Natural killer cell (primary cell): ENCODE measurements at regions not wholly inside any gene's neighbourhood (a gene's known extent, or its start where the extent isn't known, plus 50 kb on each side); places are given as distances from the start of the nearest gene placed in this dataset.

Experiments
- ATAC-seq, 3 donors: fragments of 150-1000 bp in 2 of 3; fragments of 200-7000 bp in 1 of 3; cut with Tn5 transposase; 1 replicate in 1 of 3; 2 replicates in 2 of 3; pipeline ENCODE4 v1.10.0; 2021; ENCODE audit warnings: mild to moderate bottlenecking in 2 of 3, moderate library complexity in 2 of 3
- DNase-seq, 2 donors: peaks; one replicate each; pipeline versions ENCODE4 v3.0.0 to v3.0.0-alpha.2; 2013 to 2021; ENCODE audit warnings: mixed read lengths in 1 of 2
- H3K27ac ChIP-seq: one replicate; pipeline ENCODE4 v1.5.1; 2013; ENCODE audit warnings: mild to moderate bottlenecking, low read length
- H3K27me3 ChIP-seq: one replicate; pipeline ENCODE4 v1.6.1; 2013; ENCODE audit warnings: low read length; ENCODE audit not compliant: control insufficient read depth, insufficient read depth
- H3K36me3 ChIP-seq: one replicate; pipeline ENCODE4 v1.6.1; 2013; ENCODE audit warnings: low read length; ENCODE audit not compliant: control insufficient read depth, insufficient read depth
- H3K4me1 ChIP-seq: one replicate; pipeline ENCODE4 v1.6.1; 2013; ENCODE audit warnings: low read length; ENCODE audit not compliant: control insufficient read depth, insufficient read depth
- H3K4me3 ChIP-seq: one replicate; pipeline ENCODE4 v1.5.1; 2013; ENCODE audit warnings: low read length
- H3K9me3 ChIP-seq: one replicate; pipeline ENCODE4 v1.6.1; 2013; ENCODE audit warnings: low read length; ENCODE audit not compliant: control insufficient read depth, insufficient read depth
- H3K27ac Mint-ChIP-seq, 2 donors: one replicate each; pipeline ENCODE4 v1.8.0; 2022; ENCODE audit warnings: mild to moderate bottlenecking in 2 of 2, mixed read lengths in 2 of 2, moderate library complexity in 1 of 2
- H3K27me3 Mint-ChIP-seq, 2 donors: one replicate each; pipeline ENCODE4 v1.8.0; 2022; ENCODE audit warnings: low read depth in 2 of 2, mixed read lengths in 2 of 2
- H3K36me3 Mint-ChIP-seq: one replicate; pipeline ENCODE4 v1.8.0; 2022; ENCODE audit warnings: mixed read lengths
- H3K4me1 Mint-ChIP-seq, 2 donors: one replicate each; pipeline ENCODE4 v1.8.0; 2022; ENCODE audit warnings: mixed read lengths in 2 of 2
- H3K4me3 Mint-ChIP-seq: one replicate; pipeline ENCODE4 v1.8.0; 2022; ENCODE audit warnings: mild to moderate bottlenecking, moderate library complexity, mixed read lengths
- H3K9me3 Mint-ChIP-seq, 2 donors: one replicate each; pipeline ENCODE4 v1.8.0; 2022; ENCODE audit warnings: mixed read lengths in 2 of 2
- CTCF ChIP-seq: fragments of 200-600 bp; IDR thresholded peaks from one replicate; pipeline ENCODE4 v1.8.0; 2022; ENCODE audit warnings: antibody characterized with exemption
- WGBS: methylation state at CpG from one replicate; pipeline ENCODE4 v1.1.7; 2013; ENCODE audit warnings: missing lambda C conversion rate; ENCODE audit not compliant: insufficient coverage; 5-methylcytosine and 5-hydroxymethylcytosine counted together
- intact Hi-C: fragments of 100-400 bp; cut with micrococcal nuclease; formaldehyde crosslinking; loops from one replicate; pipeline ENCODE4 v1.14.2; 2022

- Mint-ChIP-seq H3K27ac (no peak overlapping the region), H3K4me1 (no peaks in the 10 kb centered on the region), H3K36me3 (peaks cover 8% of the 10 kb centered on the region), H3K4me3 (no peak overlapping the region), H3K9me3 (peaks cover 7 to 8% of the 10 kb centered on the region in 2 donors), H3K27me3 (no peaks in the 10 kb centered on the region)
- Histone ChIP-seq H3K4me1 (no peaks in the 10 kb centered on the region), H3K36me3 (no peaks in the 10 kb centered on the region), H3K27ac (no peak overlapping the region), H3K4me3 (no peak overlapping the region), H3K9me3 (peaks cover 3% of the 10 kb centered on the region), H3K27me3 (no peaks in the 10 kb centered on the region)
- ATAC-seq (no peak), DNase-seq (no peak)
- intact Hi-C loops: no loop called here
- 26% methylated on average over 4 of the region's 4 CpGs for WGBS
- no peak for TF ChIP-seq CTCF
Measured at GRCh38 chr6:120671519-120671918, 662.8 kb downstream of the TBC1D32 start.

GRCh38 chr6:120652506-120652905 lies 681.8 kb downstream of the TBC1D32 start:
- Histone ChIP-seq H3K4me3 (no peak overlapping the region), H3K27me3 (no peaks in the 10 kb centered on the region), H3K4me1 (no peaks in the 10 kb centered on the region), H3K27ac (no peak overlapping the region), H3K9me3 (no peaks in the 10 kb centered on the region), H3K36me3 (no peaks in the 10 kb centered on the region)
- peaks cover 10 to 26% of the 10 kb centered on the region in 2 donors for H3K9me3 Mint-ChIP-seq
- no peak overlapping the region for H3K27ac Mint-ChIP-seq
- no peak for DNase-seq
- no peak for ATAC-seq
- H3K4me3 Mint-ChIP-seq: no peak overlapping the region
- WGBS: 86% methylated on average over 2 of the region's 2 CpGs
- no peak for TF ChIP-seq CTCF
- no peaks in the 10 kb centered on the region for H3K4me1 Mint-ChIP-seq
- H3K27me3 Mint-ChIP-seq: no peaks in the 10 kb centered on the region
- intact Hi-C loops: no loop called here
- H3K36me3 Mint-ChIP-seq: peaks cover 11% of the 10 kb centered on the region

- no peak for DNase-seq
- no CpG with 5 or more reads among the region's 2 CpGs for whole genome bisulfite sequencing
- no peaks in the 10 kb centered on the region for H3K4me1 ChIP-seq
- Mint-ChIP-seq H3K27me3 (no peaks in the 10 kb centered on the region), H3K4me3 (no peak overlapping the region), H3K27ac (no peak overlapping the region), H3K36me3 (peaks cover 11% of the 10 kb centered on the region), H3K9me3 (peaks cover 17 to 29% of the 10 kb centered on the region in 2 donors), H3K4me1 (no peaks in the 10 kb centered on the region)
- TF ChIP-seq CTCF: no peak
- H3K4me3 ChIP-seq: no peak overlapping the region
- H3K27me3 ChIP-seq: no peaks in the 10 kb centered on the region
- intact Hi-C loops: no loop called here
- no peak for ATAC-seq
- H3K27ac ChIP-seq: no peak overlapping the region
- H3K9me3 ChIP-seq: no peaks in the 10 kb centered on the region
- H3K36me3 ChIP-seq: no peaks in the 10 kb centered on the region
Measured at GRCh38 chr6:120648713-120649112, 685.6 kb downstream of the TBC1D32 start.

- Histone ChIP-seq H3K4me1 (no peaks in the 10 kb centered on the region), H3K4me3 (no peak overlapping the region), H3K36me3 (no peaks in the 10 kb centered on the region), H3K9me3 (no peaks in the 10 kb centered on the region), H3K27ac (no peak overlapping the region), H3K27me3 (no peaks in the 10 kb centered on the region)
- Mint-ChIP-seq H3K36me3 (peaks cover 11% of the 10 kb centered on the region), H3K27ac (no peak overlapping the region), H3K9me3 (peaks cover 14 to 23% of the 10 kb centered on the region in 2 donors), H3K4me1 (no peaks in the 10 kb centered on the region), H3K4me3 (no peak overlapping the region), H3K27me3 (no peaks in the 10 kb centered on the region)
- no CpG with 5 or more reads among the region's 2 CpGs for WGBS
- TF ChIP-seq CTCF: no peak
- intact Hi-C loops: no loop called here
- ATAC-seq (no peak), DNase-seq (no peak)
Measured at GRCh38 chr6:120646101-120646500, 688.2 kb downstream of the TBC1D32 start.
